ENCODE measurements at regions not wholly inside any gene's neighbourhood (a gene's known extent, or its start where the extent isn't known, plus 50 kb on each side); places are given as distances from the start of the nearest gene placed in this dataset.
"Not testable (repeated sequence)": the region's sequence is repeated elsewhere in the genome, so short reads cannot be mapped to it uniquely, and the experiment has no call there.

GRCh38 chr2:156769802-156770201 lies 333.6 kb downstream of the GPD2 start:
- DNase-seq, result no peak
- Histone ChIP-seq H3K36me3 (peaks cover 0 to 4% of the 10 kb centered on the region in 2 donors), H3K4me1 (no peaks in the 10 kb centered on the region), H3K4me3 (no peak overlapping the region), H3K27me3 (no peaks in the 10 kb centered on the region), H3K27ac (no peak overlapping the region), H3K9me3 (no peaks in the 10 kb centered on the region)
- intact Hi-C loops (cut with DNase I; ENCODE audit: low total_unique reads), result no loop called here
- TF ChIP-seq POLR2A (IDR thresholded peaks at IDR 0.05), result no peak
- TF ChIP-seq CTCF (IDR thresholded peaks at IDR 0.05), result no peak

DNA sequence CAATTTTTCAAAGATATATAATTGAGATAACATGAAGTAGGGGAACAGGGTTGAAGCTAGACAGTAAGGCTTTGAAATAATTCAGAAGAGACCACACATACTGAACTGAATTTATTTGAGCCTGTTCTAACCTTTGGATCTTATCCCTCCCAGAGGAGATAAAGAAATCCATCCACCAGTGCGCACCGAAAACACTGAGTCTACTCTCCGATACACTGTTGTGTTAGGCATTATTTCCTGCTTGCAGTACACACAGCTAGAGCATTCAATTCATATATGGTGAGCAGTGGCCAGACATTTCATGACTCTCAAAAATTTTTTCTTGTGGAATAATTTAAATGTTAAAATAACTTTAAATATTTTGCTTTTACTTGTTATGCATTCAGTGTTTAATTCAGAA lies 342.7 kb downstream of the GPD2 start:
- Histone ChIP-seq H3K36me3 (no peaks in the 10 kb centered on the region), H3K4me1 (no peaks in the 10 kb centered on the region), H3K27ac (no peak overlapping the region), H3K9me3 (no peaks in the 10 kb centered on the region), H3K27me3 (no peaks in the 10 kb centered on the region), H3K4me3 (no peak overlapping the region)
- intact Hi-C loops (cut with DNase I; ENCODE audit: low total_unique reads), result no loop called here
- no peak for TF ChIP-seq POLR2A (IDR thresholded peaks at IDR 0.05)
- TF ChIP-seq CTCF (IDR thresholded peaks at IDR 0.05), result no peak
- no peak for DNase-seq

GRCh38 chr2:156779416-156780120 lies 343.4 kb downstream of the GPD2 start:
- no peaks in the 10 kb centered on the region for H3K36me3 ChIP-seq
- TF ChIP-seq POLR2A (IDR thresholded peaks at IDR 0.05) (no peak), CTCF (IDR thresholded peaks at IDR 0.05) (no peak)
- H3K9me3 ChIP-seq, result no peaks in the 10 kb centered on the region
- no peak overlapping the region for H3K4me3 ChIP-seq
- no peaks in the 10 kb centered on the region for H3K27me3 ChIP-seq
- intact Hi-C loops (cut with DNase I; ENCODE audit: low total_unique reads), result no loop called here
- H3K27ac ChIP-seq, result no peak overlapping the region
- no peak for DNase-seq
- H3K4me1 ChIP-seq, result no peaks in the 10 kb centered on the region

DNA sequence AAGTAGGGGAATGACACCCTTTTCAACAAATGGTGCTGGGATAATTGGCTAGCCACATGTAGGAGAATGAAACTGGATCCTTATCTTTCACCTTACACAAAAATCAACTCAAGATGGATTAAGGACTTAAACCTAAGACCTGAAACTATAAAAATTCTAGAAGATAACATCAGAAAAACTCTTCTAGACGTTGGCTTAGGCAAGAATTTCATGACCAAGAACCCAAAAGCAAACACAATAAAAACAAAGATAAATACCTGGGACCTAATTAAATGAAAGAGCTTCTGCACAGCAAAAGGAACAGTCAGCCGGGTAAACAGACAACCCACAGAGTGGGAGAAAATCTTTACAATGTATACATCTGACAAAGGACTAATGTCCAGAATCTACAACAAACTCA lies 345.5 kb downstream of the GPD2 start:
- intact Hi-C loops (cut with DNase I; ENCODE audit: low total_unique reads); H3K4me3 ChIP-seq; DNase-seq; H3K27me3 ChIP-seq; H3K36me3 ChIP-seq; H3K4me1 ChIP-seq; H3K27ac ChIP-seq; H3K9me3 ChIP-seq: not testable (repeated sequence)

- Histone ChIP-seq H3K36me3 (no peaks in the 10 kb centered on the region), H3K4me3 (no peak overlapping the region), H3K4me1 (no peaks in the 10 kb centered on the region), H3K27me3 (no peaks in the 10 kb centered on the region), H3K27ac (no peak overlapping the region), H3K9me3 (no peaks in the 10 kb centered on the region)
- intact Hi-C loops (cut with DNase I; ENCODE audit: low total_unique reads), result no loop called here
- TF ChIP-seq POLR2A (IDR thresholded peaks at IDR 0.05), result no peak
- no peak for TF ChIP-seq CTCF (IDR thresholded peaks at IDR 0.05)
- DNase-seq, result no peak
Measured at GRCh38 chr2:156784020-156784701, 348.0 kb downstream of the GPD2 start.

All from uterus (tissue), 3 donors.